Muscle of leg (tissue), 3 donors: ENCODE measurements at regions not wholly inside any gene's neighbourhood (a gene's known extent, or its start where the extent isn't known, plus 50 kb on each side); places are given as distances from the start of the nearest gene placed in this dataset.
"Not testable (repeated sequence)": the region's sequence is repeated elsewhere in the genome, so short reads cannot be mapped to it uniquely, and the experiment has no call there.

Experiments
- DNase-seq: peaks from one replicate; pipeline ENCODE4 v3.0.0; 2013
- H3K27ac ChIP-seq: one replicate; pipeline ENCODE4 v1.5.1; 2013; ENCODE audit warnings: mild to moderate bottlenecking, low read length, control low read depth
- H3K27me3 ChIP-seq: one replicate; pipeline ENCODE4 v1.6.1; 2013; ENCODE audit warnings: low read length; ENCODE audit not compliant: control insufficient read depth, insufficient read depth
- H3K36me3 ChIP-seq: one replicate; pipeline ENCODE4 v1.6.1; 2013; ENCODE audit warnings: low read length; ENCODE audit not compliant: control insufficient read depth, insufficient read depth
- H3K4me1 ChIP-seq: one replicate; pipeline ENCODE4 v1.6.1; 2013; ENCODE audit warnings: low read length; ENCODE audit not compliant: control insufficient read depth, insufficient read depth
- H3K4me3 ChIP-seq: one replicate; pipeline ENCODE4 v1.5.1; 2013; ENCODE audit warnings: low read length, control low read depth
- H3K9me3 ChIP-seq: replicated peaks from 2 replicates; pipeline ENCODE4 v1.6.1; 2013; ENCODE audit warnings: low read depth, low read length; ENCODE audit not compliant: control insufficient read depth
- WGBS: methylation state at CpG from one replicate; pipeline ENCODE4 v1.1.5; 2013; ENCODE audit warnings: missing lambda C conversion rate; ENCODE audit not compliant: insufficient coverage; 5-methylcytosine and 5-hydroxymethylcytosine counted together

GRCh38 chr15:79621805-79622204 lies 189.7 kb downstream of the MINAR1 start:
- WGBS = no CpG with 5 or more reads among the region's 3 CpGs
- not testable (repeated sequence) for H3K4me1 ChIP-seq, H3K27ac ChIP-seq, DNase-seq, H3K27me3 ChIP-seq, H3K4me3 ChIP-seq, H3K36me3 ChIP-seq, H3K9me3 ChIP-seq

GRCh38 chr15:79623488-79623887 lies 191.4 kb downstream of the MINAR1 start:
- Histone ChIP-seq H3K4me1 (no peaks in the 10 kb centered on the region), H3K36me3 (no peaks in the 10 kb centered on the region), H3K27ac (no peak overlapping the region), H3K27me3 (peaks cover 2% of the 10 kb centered on the region), H3K9me3 (no peaks in the 10 kb centered on the region), H3K4me3 (no peak overlapping the region)
- no peak for DNase-seq
- 100% methylated on average over 1 of the region's 1 CpG for WGBS

GRCh38 chr15:79629687-79630086 lies 197.6 kb downstream of the MINAR1 start:
- no peaks in the 10 kb centered on the region for H3K36me3 ChIP-seq
- no peak for DNase-seq
- WGBS = 50% methylated on average over 4 of the region's 5 CpGs
- H3K9me3 ChIP-seq = no peaks in the 10 kb centered on the region
- no peaks in the 10 kb centered on the region for H3K4me1 ChIP-seq
- no peak overlapping the region for H3K27ac ChIP-seq
- H3K27me3 ChIP-seq = peaks cover 2% of the 10 kb centered on the region
- no peak overlapping the region for H3K4me3 ChIP-seq

DNA sequence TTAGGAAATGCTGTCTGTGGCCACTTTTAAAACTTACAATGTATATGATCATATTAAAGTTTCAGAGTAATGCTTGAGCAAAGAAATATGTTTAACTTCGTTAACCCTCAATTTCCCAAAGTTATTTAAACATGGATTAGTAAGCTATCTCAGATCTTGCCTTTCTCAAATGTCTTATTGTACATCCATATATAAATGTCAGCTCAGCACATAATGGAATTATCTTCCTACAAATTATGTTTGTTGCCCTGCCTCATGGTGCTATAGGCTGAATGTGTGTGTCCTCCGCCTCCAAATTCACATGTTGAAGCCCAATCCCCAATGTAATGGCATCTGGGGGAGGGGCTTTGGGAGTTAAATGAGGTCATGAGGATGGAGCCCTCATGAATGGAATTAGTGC lies 200.3 kb downstream of the MINAR1 start:
- H3K4me3 ChIP-seq = no peak overlapping the region

GRCh38 chr15:79635149-79635771 lies 203.1 kb downstream of the MINAR1 start:
- no peaks in the 10 kb centered on the region for H3K9me3 ChIP-seq
- no peak overlapping the region for H3K4me3 ChIP-seq
- 17% methylated on average over 3 of the region's 3 CpGs for WGBS
- H3K4me1 ChIP-seq = no peaks in the 10 kb centered on the region
- H3K27me3 ChIP-seq = no peaks in the 10 kb centered on the region
- no peaks in the 10 kb centered on the region for H3K36me3 ChIP-seq
- DNase-seq = no peak
- H3K27ac ChIP-seq = no peak overlapping the region

More for the DNA sequence above, 200.3 kb downstream of the MINAR1 start:
- DNase-seq = no peak
- Histone ChIP-seq H3K9me3 (no peaks in the 10 kb centered on the region), H3K4me1 (no peaks in the 10 kb centered on the region), H3K36me3 (no peaks in the 10 kb centered on the region), H3K27ac (no peak overlapping the region), H3K27me3 (peaks cover 2% of the 10 kb centered on the region)
- no CpG with 5 or more reads among the region's 2 CpGs for WGBS

GRCh38 chr15:79635897-79636561 lies 203.9 kb downstream of the MINAR1 start:
- DNase-seq = no peak
- Histone ChIP-seq H3K9me3 (no peaks in the 10 kb centered on the region), H3K36me3 (no peaks in the 10 kb centered on the region), H3K27me3 (no peaks in the 10 kb centered on the region), H3K4me3 (no peak overlapping the region), H3K27ac (no peak overlapping the region), H3K4me1 (no peaks in the 10 kb centered on the region)
- WGBS = 35% methylated on average over 3 of the region's 3 CpGs

- H3K27me3 ChIP-seq = no peaks in the 10 kb centered on the region
- H3K27ac ChIP-seq = no peak overlapping the region
- no peaks in the 10 kb centered on the region for H3K36me3 ChIP-seq
- H3K4me3 ChIP-seq = no peak overlapping the region
- H3K4me1 ChIP-seq = no peaks in the 10 kb centered on the region
- no peaks in the 10 kb centered on the region for H3K9me3 ChIP-seq
- 72% methylated on average over 3 of the region's 3 CpGs for WGBS
- DNase-seq = no peak
These were observed 208.1 kb downstream of the MINAR1 start for GRCh38 chr15:79640206-79640605.

DNA sequence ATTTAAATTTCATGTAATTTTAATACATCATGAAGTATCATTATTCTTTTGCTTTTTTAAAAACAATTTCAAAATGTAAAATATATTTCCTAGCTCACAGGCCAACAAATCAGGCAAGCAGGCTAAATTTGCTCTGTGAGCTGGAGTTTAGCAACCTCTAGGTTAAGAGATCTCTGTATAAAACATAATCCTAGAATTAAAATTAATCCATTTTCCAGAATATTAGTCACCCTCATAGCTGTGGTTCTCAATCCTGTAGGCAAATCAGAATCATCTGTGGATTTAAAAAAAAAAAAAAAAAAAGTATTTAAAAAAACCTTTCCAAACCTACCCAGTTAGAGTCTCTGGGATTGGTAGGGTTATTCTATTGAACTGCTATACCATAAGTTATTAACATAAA lies 209.7 kb downstream of the MINAR1 start:
- no peak overlapping the region for H3K27ac ChIP-seq
- H3K36me3 ChIP-seq = no peaks in the 10 kb centered on the region
- H3K27me3 ChIP-seq = no peaks in the 10 kb centered on the region
- H3K4me1 ChIP-seq = no peaks in the 10 kb centered on the region
- H3K9me3 ChIP-seq = no peaks in the 10 kb centered on the region
- DNase-seq = no peak
- no peak overlapping the region for H3K4me3 ChIP-seq

- DNase-seq = no peak
- Histone ChIP-seq H3K4me1 (no peaks in the 10 kb centered on the region), H3K36me3 (no peaks in the 10 kb centered on the region), H3K27ac (no peak overlapping the region), H3K4me3 (no peak overlapping the region), H3K9me3 (no peaks in the 10 kb centered on the region), H3K27me3 (no peaks in the 10 kb centered on the region)
These were observed 211.3 kb downstream of the MINAR1 start for GRCh38 chr15:79643393-79643792.

DNA sequence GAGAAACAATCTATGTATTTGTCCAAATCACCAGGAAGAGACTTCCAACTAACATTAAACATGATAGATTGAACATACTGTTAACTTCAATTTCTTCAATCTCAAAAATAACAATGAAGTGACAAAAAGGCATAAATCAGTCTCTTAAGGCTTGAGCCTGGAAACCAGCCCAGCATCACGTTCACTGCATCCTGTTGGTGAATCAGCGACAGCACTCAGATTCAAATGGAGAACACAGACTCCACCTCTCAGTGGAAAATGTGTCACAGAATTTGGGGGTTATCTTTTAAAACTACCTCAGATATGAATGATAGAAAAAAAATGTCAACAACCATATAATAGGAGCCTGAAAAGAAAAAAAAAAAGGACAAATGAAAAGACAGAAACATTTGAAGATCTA lies 212.0 kb downstream of the MINAR1 start:
- no peak overlapping the region for H3K27ac ChIP-seq
- no peaks in the 10 kb centered on the region for H3K36me3 ChIP-seq
- H3K4me1 ChIP-seq = no peaks in the 10 kb centered on the region
- WGBS = no CpG with 5 or more reads among the region's 2 CpGs
- H3K27me3 ChIP-seq = no peaks in the 10 kb centered on the region
- H3K4me3 ChIP-seq = no peak overlapping the region
- no peak for DNase-seq
- no peaks in the 10 kb centered on the region for H3K9me3 ChIP-seq

DNA sequence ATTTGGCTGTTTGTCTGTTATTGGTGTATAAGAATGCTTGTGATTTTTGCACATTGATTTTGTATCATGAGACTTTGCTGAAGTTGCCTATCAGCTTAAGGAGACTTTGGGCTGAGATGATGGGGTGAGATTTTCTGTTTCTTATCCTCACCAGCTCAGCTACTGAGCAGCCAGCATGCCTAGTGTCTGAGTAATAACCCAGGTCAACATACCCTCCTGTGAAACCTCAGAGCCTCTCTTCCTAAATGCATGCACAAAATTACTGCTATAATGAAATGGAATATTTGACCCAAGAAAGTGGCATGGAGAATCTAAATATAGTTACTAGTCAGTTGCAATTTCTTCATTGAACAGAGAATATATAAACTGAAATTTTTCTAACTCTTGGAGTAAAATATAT lies 220.8 kb downstream of the MINAR1 start:
- not testable (repeated sequence) for H3K27ac ChIP-seq, H3K4me1 ChIP-seq, H3K4me3 ChIP-seq, H3K36me3 ChIP-seq, H3K9me3 ChIP-seq, DNase-seq, H3K27me3 ChIP-seq
